HL-60 (cell line): ENCODE measurements at regions not wholly inside any gene's neighbourhood (a gene's known extent, or its start where the extent isn't known, plus 50 kb on each side); places are given as distances from the start of the nearest gene placed in this dataset.

ENCODE experiments used
- GABPA ChIP-seq: IDR thresholded peaks from 2 replicates; pipeline ENCODE4 v1.6.1; 2012; ENCODE audit warnings: low read depth
- POLR2AphosphoS5 ChIP-seq: IDR thresholded peaks from 2 replicates; pipeline ENCODE4 v1.6.1; 2012; ENCODE audit warnings: low read depth
- REST ChIP-seq: IDR thresholded peaks from 2 replicates; pipeline ENCODE4 v1.6.1; 2012; ENCODE audit warnings: low read depth; ENCODE audit not compliant: insufficient replicate concordance
- TF ChIP-seq, protein P1 (sequence below): IDR thresholded peaks from one replicate; pipeline ENCODE4 v1.5.1; 2011; ENCODE audit warnings: low read length, control low read depth, inconsistent platforms; ENCODE audit not compliant: insufficient read depth

DNA sequence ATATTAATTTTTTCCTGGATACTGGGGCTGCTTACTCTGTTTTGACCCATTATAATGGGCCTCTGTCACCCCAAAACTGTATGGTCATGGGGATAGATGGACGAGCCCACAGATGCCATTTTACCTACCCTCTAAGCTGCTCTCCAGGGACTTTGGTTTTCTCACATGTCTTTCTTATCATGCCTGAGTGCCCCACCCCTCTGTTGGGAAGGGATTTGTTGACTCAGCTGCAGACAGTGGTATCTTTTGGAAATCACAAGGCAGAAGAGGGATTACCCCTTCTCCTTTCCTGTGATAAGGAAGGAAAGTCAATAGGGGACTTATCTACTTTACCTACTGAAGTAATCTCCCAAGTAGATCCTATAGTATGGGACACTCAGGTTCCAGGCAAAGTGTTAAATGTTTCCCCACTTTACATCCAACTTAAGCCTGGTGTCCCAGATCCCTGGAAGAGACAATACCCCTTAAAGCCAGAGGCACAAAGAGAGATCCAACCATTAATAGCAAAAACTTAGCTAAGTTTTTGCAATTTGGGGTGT is 182.7 kb downstream of the RNF152 start:
- TF ChIP-seq, protein P1, sequence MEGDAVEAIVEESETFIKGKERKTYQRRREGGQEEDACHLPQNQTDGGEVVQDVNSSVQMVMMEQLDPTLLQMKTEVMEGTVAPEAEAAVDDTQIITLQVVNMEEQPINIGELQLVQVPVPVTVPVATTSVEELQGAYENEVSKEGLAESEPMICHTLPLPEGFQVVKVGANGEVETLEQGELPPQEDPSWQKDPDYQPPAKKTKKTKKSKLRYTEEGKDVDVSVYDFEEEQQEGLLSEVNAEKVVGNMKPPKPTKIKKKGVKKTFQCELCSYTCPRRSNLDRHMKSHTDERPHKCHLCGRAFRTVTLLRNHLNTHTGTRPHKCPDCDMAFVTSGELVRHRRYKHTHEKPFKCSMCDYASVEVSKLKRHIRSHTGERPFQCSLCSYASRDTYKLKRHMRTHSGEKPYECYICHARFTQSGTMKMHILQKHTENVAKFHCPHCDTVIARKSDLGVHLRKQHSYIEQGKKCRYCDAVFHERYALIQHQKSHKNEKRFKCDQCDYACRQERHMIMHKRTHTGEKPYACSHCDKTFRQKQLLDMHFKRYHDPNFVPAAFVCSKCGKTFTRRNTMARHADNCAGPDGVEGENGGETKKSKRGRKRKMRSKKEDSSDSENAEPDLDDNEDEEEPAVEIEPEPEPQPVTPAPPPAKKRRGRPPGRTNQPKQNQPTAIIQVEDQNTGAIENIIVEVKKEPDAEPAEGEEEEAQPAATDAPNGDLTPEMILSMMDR, result no peak
- no peak for TF ChIP-seq POLR2AphosphoS5
- no peak for TF ChIP-seq REST
- TF ChIP-seq GABPA, result no peak
